ENCODE measurements at regions not wholly inside any gene's neighbourhood (a gene's known extent, or its start where the extent isn't known, plus 50 kb on each side); places are given as distances from the start of the nearest gene placed in this dataset.

- POLR2A ChIA-PET = no interaction called here
- peaks cover 6% of the 10 kb centered on the region for H3K36me3 Mint-ChIP-seq
These were observed 150.5 kb upstream of the WDR1 start for GRCh38 chr4:10267066-10267465.

DNA sequence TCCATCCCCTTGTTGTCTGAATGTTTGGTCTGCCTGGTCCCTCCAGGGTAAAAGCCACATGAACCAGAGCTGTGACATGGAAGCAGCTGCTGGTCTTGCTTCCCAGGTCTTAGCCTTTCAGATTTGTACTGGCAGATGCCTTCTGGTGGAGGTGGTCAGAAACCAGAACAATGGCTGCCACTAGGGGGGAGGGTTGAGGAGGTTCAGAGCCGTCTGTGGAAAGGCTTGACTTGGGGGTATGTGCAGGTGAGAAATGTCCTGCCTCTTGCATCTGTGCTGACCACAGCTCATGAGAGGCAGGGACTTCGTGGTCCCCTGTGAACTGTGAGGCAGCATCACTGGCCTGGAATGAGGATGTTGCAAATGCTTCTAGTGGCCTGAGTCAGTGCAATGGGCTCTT, 144.2 kb upstream of the WDR1 start:
- no peak for ATAC-seq
- peaks cover 10% of the 10 kb centered on the region for H3K27me3 Mint-ChIP-seq (ENCODE audit: low read depth)
- ChIA-PET POLR2A (no interaction called here), CTCF (no interaction called here)
- TF ChIP-seq, protein P1, sequence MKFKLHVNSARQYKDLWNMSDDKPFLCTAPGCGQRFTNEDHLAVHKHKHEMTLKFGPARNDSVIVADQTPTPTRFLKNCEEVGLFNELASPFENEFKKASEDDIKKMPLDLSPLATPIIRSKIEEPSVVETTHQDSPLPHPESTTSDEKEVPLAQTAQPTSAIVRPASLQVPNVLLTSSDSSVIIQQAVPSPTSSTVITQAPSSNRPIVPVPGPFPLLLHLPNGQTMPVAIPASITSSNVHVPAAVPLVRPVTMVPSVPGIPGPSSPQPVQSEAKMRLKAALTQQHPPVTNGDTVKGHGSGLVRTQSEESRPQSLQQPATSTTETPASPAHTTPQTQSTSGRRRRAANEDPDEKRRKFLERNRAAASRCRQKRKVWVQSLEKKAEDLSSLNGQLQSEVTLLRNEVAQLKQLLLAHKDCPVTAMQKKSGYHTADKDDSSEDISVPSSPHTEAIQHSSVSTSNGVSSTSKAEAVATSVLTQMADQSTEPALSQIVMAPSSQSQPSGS (CRISPR knock-in tag; IDR thresholded peaks at IDR 0.05; ENCODE audit: borderline replicate concordance, low read depth) = no peak
- TF ChIP-seq ELF4 (CRISPR knock-in tag; IDR thresholded peaks at IDR 0.05; ENCODE audit: low read depth) (no peak), TEAD4 (CRISPR knock-in tag; IDR thresholded peaks at IDR 0.05) (no peak), CREM (CRISPR knock-in tag; IDR thresholded peaks at IDR 0.05) (no peak), ZNF671 (CRISPR knock-in tag; IDR thresholded peaks at IDR 0.05) (no peak), FOXP4 (CRISPR knock-in tag; IDR thresholded peaks at IDR 0.05) (no peak), MLX (CRISPR knock-in tag; IDR thresholded peaks at IDR 0.05) (no peak), ATF1 (CRISPR knock-in tag; IDR thresholded peaks at IDR 0.05) (no peak), KAT7 (CRISPR knock-in tag; IDR thresholded peaks at IDR 0.05; ENCODE audit: borderline replicate concordance) (no peak), PRRX2 (CRISPR knock-in tag; IDR thresholded peaks at IDR 0.05) (no peak), EMX1 (CRISPR knock-in tag; IDR thresholded peaks at IDR 0.05) (no peak), ZNF219 (CRISPR knock-in tag; IDR thresholded peaks at IDR 0.05; ENCODE audit: borderline replicate concordance) (no peak)
- TF ChIP-seq, protein P2, sequence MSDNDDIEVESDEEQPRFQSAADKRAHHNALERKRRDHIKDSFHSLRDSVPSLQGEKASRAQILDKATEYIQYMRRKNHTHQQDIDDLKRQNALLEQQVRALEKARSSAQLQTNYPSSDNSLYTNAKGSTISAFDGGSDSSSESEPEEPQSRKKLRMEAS (CRISPR knock-in tag; IDR thresholded peaks at IDR 0.05) = no peak
- TF ChIP-seq, protein P3, sequence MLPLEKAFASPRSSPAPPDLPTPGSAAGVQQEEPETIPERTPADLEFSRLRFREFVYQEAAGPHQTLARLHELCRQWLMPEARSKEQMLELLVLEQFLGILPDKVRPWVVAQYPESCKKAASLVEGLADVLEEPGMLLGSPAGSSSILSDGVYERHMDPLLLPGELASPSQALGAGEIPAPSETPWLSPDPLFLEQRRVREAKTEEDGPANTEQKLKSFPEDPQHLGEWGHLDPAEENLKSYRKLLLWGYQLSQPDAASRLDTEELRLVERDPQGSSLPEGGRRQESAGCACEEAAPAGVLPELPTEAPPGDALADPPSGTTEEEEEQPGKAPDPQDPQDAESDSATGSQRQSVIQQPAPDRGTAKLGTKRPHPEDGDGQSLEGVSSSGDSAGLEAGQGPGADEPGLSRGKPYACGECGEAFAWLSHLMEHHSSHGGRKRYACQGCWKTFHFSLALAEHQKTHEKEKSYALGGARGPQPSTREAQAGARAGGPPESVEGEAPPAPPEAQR (CRISPR knock-in tag; IDR thresholded peaks at IDR 0.05) = no peak
- H3K27ac Mint-ChIP-seq = no peak overlapping the region
- peaks cover 90% of the 10 kb centered on the region for H3K9me3 Mint-ChIP-seq
- H3K36me3 Mint-ChIP-seq = peaks cover 10% of the 10 kb centered on the region
- H3K4me3 Mint-ChIP-seq = no peak overlapping the region
- no peaks in the 10 kb centered on the region for H3K4me1 Mint-ChIP-seq
- no peak for DNase-seq (ENCODE audit: low spot score)

More at GRCh38 chr4:10267066-10267465, 150.5 kb upstream of the WDR1 start:
- H3K4me1 Mint-ChIP-seq = no peaks in the 10 kb centered on the region
- H3K9me3 Mint-ChIP-seq = peaks cover 87% of the 10 kb centered on the region
- DNase-seq (ENCODE audit: low spot score) (no peak), ATAC-seq (no peak)
- H3K27ac Mint-ChIP-seq = no peak overlapping the region
- CTCF ChIA-PET = no interaction called here
- H3K27me3 Mint-ChIP-seq (ENCODE audit: low read depth) = peaks cover 22% of the 10 kb centered on the region
- TF ChIP-seq, protein P4, sequence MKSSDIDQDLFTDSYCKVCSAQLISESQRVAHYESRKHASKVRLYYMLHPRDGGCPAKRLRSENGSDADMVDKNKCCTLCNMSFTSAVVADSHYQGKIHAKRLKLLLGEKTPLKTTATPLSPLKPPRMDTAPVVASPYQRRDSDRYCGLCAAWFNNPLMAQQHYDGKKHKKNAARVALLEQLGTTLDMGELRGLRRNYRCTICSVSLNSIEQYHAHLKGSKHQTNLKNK (CRISPR knock-in tag; IDR thresholded peaks at IDR 0.05) = no peak
- TF ChIP-seq STAT6 (CRISPR knock-in tag; conservative IDR thresholded peaks at IDR 0.05; ENCODE audit: low read depth) (no peak), OVOL2 (CRISPR knock-in tag; IDR thresholded peaks at IDR 0.05; ENCODE audit: borderline replicate concordance) (no peak), NR1H2 (CRISPR knock-in tag; IDR thresholded peaks at IDR 0.05) (no peak)
- no peak overlapping the region for H3K4me3 Mint-ChIP-seq

Data from WTC11 (cell line).